ENCODE measurements at regions not wholly inside any gene's neighbourhood (a gene's known extent, or its start where the extent isn't known, plus 50 kb on each side); places are given as distances from the start of the nearest gene placed in this dataset.
"Not testable (repeated sequence)": the region's sequence is repeated elsewhere in the genome, so short reads cannot be mapped to it uniquely, and the experiment has no call there.

- ChIA-PET CTCF (interaction anchor here (0.8 to 1.4 kb wide), 2 partner anchors 10 to 181 kb away, joined by 3 to 4 read pairs; no protein-coding TSS in a partner anchor), POLR2A (no interaction called here)
Measured at GRCh38 chr9:625613-626012, 215.9 kb upstream of the DMRT1 start.

GRCh38 chr9:626114-626513 is 215.4 kb upstream of the DMRT1 start:
- H2AFZ ChIP-seq (ENCODE audit: control insufficient read depth, low read depth, low read length); in situ Hi-C loops (cut with MboI); DNase-seq (ENCODE audit: low read depth, low spot score); H3K4me3 ChIP-seq; POLR2A ChIA-PET; H3K27me3 ChIP-seq (replicated peaks in 1 of 2; ENCODE audit: control insufficient read depth in 2 of 2, insufficient read depth in 2 of 2, low read length in 1 of 2); BruUV-seq (replicated peaks); H3K4me1 ChIP-seq (ENCODE audit: control insufficient read depth, insufficient read depth, low read length); H3K9ac ChIP-seq (ENCODE audit: control insufficient read depth, insufficient read depth, low read length); H3K79me2 ChIP-seq (ENCODE audit: control insufficient read depth, insufficient read depth, low read length); H4K20me1 ChIP-seq (ENCODE audit: control insufficient read depth, insufficient read depth); H3K36me3 ChIP-seq (ENCODE audit: control insufficient read depth in 2 of 2, insufficient read depth in 2 of 2, low read length in 1 of 2); FAIRE-seq; H3K27ac ChIP-seq (ENCODE audit: control insufficient read depth, insufficient read depth); H3K4me2 ChIP-seq (ENCODE audit: control insufficient read depth, insufficient read depth); SMC1A ChIA-PET (ENCODE audit: uncharacterized antibody, unreplicated experiment); H3K9me3 ChIP-seq (replicated peaks; ENCODE audit: control insufficient read depth, insufficient read depth, low read length): not testable (repeated sequence)
- WGBS (ENCODE audit: insufficient coverage, insufficient replicate concordance, low lambda C conversion rate, missing lambda C conversion rate): 57% methylated on average over 9 of the region's 9 CpGs
- peak; percentile 13 for ATAC-seq
- ChIA-PET RAD21 (ENCODE audit: unreplicated experiment) (interaction anchor here (1.6 kb wide), 1 partner anchor 13 kb away, joined by 6 read pairs; no protein-coding TSS in a partner anchor), CTCF (interaction anchor here (0.8 kb wide), 1 partner anchor 10 kb away, joined by 4 read pairs; no protein-coding TSS in a partner anchor)
- intact Hi-C loops (cut with micrococcal nuclease; ENCODE audit: unreplicated experiment): loop anchor here (5.0 kb wide), 1 partner anchor 131 kb away; no protein-coding TSS in a partner anchor

More at GRCh38 chr9:625613-626012, 215.9 kb upstream of the DMRT1 start:
- FAIRE-seq (no peak), DNase-seq (ENCODE audit: low read depth, low spot score) (no peak), ATAC-seq (peak; percentile 33; the same call in 2 of the 3 replicates)
- no TSS peak for BruUV-seq (replicated peaks)
- Histone ChIP-seq H3K79me2 (ENCODE audit: control insufficient read depth, insufficient read depth, low read length) (no peaks in the 10 kb centered on the region), H4K20me1 (ENCODE audit: control insufficient read depth, insufficient read depth) (no peaks in the 10 kb centered on the region), H3K4me1 (ENCODE audit: control insufficient read depth, insufficient read depth, low read length) (no peaks in the 10 kb centered on the region), H3K27ac (ENCODE audit: control insufficient read depth, insufficient read depth) (no peak overlapping the region), H3K9me3 (replicated peaks; ENCODE audit: control insufficient read depth, insufficient read depth, low read length) (no peaks in the 10 kb centered on the region), H3K4me2 (ENCODE audit: control insufficient read depth, insufficient read depth) (no peak overlapping the region), H3K27me3 (replicated peaks in 1 of 2; ENCODE audit: control insufficient read depth in 2 of 2, insufficient read depth in 2 of 2, low read length in 1 of 2) (peaks cover 0 to 1% of the 10 kb centered on the region in 2 experiments; a peak in 1 of 4 replicates), H3K4me3 (no peak overlapping the region), H2AFZ (ENCODE audit: control insufficient read depth, low read depth, low read length) (no peak overlapping the region), H3K9ac (ENCODE audit: control insufficient read depth, insufficient read depth, low read length) (no peak overlapping the region), H3K36me3 (ENCODE audit: control insufficient read depth in 2 of 2, insufficient read depth in 2 of 2, low read length in 1 of 2) (no peaks in the 10 kb centered on the region)
- intact Hi-C loops (cut with micrococcal nuclease; ENCODE audit: unreplicated experiment): loop anchor here (5.0 kb wide), 1 partner anchor 132 kb away; no protein-coding TSS in a partner anchor
- WGBS (ENCODE audit: insufficient coverage, insufficient replicate concordance, low lambda C conversion rate, missing lambda C conversion rate): 0% methylated on average over 3 of the region's 3 CpGs
- ChIA-PET RAD21 (ENCODE audit: unreplicated experiment) (no interaction called here), SMC1A (ENCODE audit: uncharacterized antibody, unreplicated experiment) (no interaction called here)
- in situ Hi-C loops (cut with MboI): no loop called here
- TF ChIP-seq SP1 (IDR thresholded peaks at IDR 0.05; ENCODE audit: low read depth, low read length): no peak

Measured in GM12878 (cell line).